ENCODE measurements at regions not wholly inside any gene's neighbourhood (a gene's known extent, or its start where the extent isn't known, plus 50 kb on each side); places are given as distances from the start of the nearest gene placed in this dataset.
"Not testable (repeated sequence)": the region's sequence is repeated elsewhere in the genome, so short reads cannot be mapped to it uniquely, and the experiment has no call there.

DNA sequence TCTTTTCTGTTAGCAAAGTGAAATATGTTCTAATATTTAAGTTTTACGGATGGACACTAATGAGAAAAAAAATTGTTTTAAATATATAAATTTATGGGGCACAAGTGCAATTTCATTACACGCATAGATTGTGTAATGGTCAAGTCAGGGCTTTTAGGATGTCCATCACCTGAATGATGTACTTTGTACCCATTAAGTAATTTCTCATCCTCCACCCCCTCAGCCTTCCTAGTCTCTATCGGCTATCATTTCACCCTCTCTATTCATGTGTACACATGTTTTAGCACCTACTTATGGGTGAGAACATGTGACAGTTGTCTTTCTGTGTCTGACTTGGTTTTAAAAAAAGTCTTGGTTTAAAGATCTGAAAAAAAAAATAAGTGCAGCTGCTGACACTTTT, 616.0 kb downstream of the IQCM start:
- ATAC-seq (no peak), DNase-seq (no peak)
- no peaks in the 10 kb centered on the region for H3K4me1 ChIP-seq
- no peaks in the 10 kb centered on the region for H3K9me3 ChIP-seq
- no peak overlapping the region for H3K27ac ChIP-seq
- TF ChIP-seq, protein P1, sequence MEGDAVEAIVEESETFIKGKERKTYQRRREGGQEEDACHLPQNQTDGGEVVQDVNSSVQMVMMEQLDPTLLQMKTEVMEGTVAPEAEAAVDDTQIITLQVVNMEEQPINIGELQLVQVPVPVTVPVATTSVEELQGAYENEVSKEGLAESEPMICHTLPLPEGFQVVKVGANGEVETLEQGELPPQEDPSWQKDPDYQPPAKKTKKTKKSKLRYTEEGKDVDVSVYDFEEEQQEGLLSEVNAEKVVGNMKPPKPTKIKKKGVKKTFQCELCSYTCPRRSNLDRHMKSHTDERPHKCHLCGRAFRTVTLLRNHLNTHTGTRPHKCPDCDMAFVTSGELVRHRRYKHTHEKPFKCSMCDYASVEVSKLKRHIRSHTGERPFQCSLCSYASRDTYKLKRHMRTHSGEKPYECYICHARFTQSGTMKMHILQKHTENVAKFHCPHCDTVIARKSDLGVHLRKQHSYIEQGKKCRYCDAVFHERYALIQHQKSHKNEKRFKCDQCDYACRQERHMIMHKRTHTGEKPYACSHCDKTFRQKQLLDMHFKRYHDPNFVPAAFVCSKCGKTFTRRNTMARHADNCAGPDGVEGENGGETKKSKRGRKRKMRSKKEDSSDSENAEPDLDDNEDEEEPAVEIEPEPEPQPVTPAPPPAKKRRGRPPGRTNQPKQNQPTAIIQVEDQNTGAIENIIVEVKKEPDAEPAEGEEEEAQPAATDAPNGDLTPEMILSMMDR (IDR thresholded peaks at IDR 0.05): no peak
- no peaks in the 10 kb centered on the region for H3K36me3 ChIP-seq
- H3K4me3 ChIP-seq: no peak overlapping the region
- intact Hi-C loops (cut with DNase I): no loop called here
- no peaks in the 10 kb centered on the region for H3K27me3 ChIP-seq

DNA sequence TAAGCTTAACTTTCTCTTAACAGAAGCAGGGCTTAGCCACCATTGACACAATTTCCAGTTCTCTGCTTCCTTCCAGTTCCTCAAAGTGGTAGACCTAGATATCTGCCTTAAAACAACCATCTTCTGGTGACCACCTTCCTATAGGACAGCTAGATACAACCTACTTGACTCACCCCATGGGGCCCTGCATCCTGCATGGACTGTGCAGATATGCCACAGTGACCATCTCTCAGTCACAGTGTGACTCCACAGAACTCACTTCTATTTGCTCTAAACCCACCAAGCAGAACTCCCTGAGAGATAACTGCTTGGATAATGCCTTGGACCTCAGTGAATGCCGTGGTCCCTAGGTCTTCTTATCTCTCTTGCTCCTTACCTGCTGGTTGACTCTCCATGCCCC, 621.6 kb downstream of the IQCM start:
- no peak overlapping the region for H3K4me3 ChIP-seq
- TF ChIP-seq, protein P1 (IDR thresholded peaks at IDR 0.05): no peak
- no peaks in the 10 kb centered on the region for H3K36me3 ChIP-seq
- ATAC-seq (no peak), DNase-seq (no peak)
- intact Hi-C loops (cut with DNase I): no loop called here
- no peaks in the 10 kb centered on the region for H3K4me1 ChIP-seq
- H3K27ac ChIP-seq: no peak overlapping the region
- no peaks in the 10 kb centered on the region for H3K27me3 ChIP-seq
- no peaks in the 10 kb centered on the region for H3K9me3 ChIP-seq

DNA sequence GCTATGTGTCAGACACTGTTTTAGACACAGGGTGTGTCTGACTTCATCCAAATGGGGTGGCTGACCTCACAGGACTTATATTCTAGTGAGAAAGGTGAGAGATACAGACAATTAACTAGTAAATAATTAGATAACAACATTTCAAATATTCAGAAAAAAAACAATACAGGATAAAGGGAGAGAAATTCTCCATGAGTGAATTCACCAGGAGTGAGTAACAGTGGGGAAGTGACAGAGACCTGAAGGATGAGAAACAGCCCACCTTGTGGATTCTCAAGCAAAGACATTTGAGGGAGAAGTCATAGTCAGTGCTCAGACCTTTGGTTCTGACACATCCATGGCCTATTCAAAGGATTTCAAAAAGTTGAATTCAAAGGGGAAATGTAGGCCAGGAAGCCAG, 627.9 kb downstream of the IQCM start:
- Histone ChIP-seq H3K4me3 (no peak overlapping the region), H3K27me3 (no peaks in the 10 kb centered on the region), H3K9me3 (no peaks in the 10 kb centered on the region), H3K27ac (no peak overlapping the region), H3K36me3 (no peaks in the 10 kb centered on the region), H3K4me1 (no peaks in the 10 kb centered on the region)
- ATAC-seq: no peak
- intact Hi-C loops (cut with DNase I): no loop called here
- TF ChIP-seq, protein P1 (IDR thresholded peaks at IDR 0.05): no peak
- no peak for DNase-seq

DNA sequence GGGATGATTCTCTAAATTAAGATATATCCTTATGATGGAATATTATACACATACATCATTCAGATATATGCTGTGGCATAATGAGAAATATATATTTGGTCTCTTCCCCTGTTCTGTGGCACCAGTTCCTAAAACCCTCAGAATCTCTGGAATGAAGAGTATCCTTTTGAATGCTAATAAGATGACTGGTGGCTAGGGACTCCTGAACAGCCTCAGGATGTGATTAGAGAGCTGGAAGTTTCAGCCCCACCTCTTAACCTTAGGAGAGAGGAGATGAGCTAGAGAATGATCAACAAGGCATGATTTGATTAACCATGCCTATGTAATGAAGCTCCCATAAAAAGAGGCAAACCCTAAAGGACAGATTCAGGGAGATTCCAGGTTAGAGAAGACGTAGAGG, 632.0 kb downstream of the IQCM start:
- TF ChIP-seq, protein P1 (IDR thresholded peaks at IDR 0.05): no peak
- H3K27me3 ChIP-seq: no peaks in the 10 kb centered on the region
- intact Hi-C loops (cut with DNase I): no loop called here

DNA sequence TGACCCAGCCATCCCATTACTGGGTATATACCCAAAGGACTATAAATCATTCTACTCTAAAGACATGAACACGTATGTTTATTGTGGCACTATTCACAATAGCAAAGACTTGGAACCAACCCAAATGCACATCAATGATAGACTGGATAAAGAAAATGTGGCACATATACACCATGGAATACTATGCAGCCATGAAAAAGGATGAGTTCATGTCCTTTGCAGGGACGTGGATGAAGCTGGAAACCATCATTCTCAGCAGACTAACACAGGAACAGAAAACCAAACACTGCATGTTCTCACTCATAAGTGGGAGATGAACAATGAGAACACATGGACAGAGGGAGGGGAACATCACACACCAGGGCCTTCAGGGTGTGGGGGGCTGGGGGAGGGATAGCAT, 634.2 kb downstream of the IQCM start:
- H3K9me3 ChIP-seq; H3K36me3 ChIP-seq; ATAC-seq; H3K27ac ChIP-seq; H3K4me3 ChIP-seq; H3K27me3 ChIP-seq; H3K4me1 ChIP-seq; intact Hi-C loops (cut with DNase I); DNase-seq: not testable (repeated sequence)

More for the DNA sequence above, 632.0 kb downstream of the IQCM start:
- Histone ChIP-seq H3K4me1 (no peaks in the 10 kb centered on the region), H3K4me3 (no peak overlapping the region), H3K27ac (no peak overlapping the region), H3K9me3 (peaks cover 0 to 4% of the 10 kb centered on the region in 2 donors), H3K36me3 (no peaks in the 10 kb centered on the region)
- DNase-seq (no peak), ATAC-seq (no peak)

DNA sequence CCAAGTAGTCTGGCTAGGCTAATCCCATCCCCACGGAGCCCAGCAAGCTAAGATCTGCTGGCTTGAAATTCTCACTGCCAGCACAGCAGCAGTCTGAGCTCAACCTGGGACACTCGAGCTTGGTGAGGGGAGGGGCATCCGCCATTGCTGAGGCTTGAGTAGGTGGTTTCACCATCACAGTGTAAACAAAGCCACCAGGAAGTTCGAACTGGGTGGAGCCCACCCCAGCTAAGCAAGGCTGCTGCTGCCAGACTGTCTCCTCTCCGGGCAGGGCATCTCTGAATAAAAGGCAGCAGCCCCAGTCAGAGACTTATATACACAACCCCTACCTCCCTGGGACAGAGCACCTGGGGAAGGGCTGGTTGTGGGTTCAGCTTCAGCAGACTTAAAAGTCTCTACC, 639.6 kb downstream of the IQCM start:
- H3K36me3 ChIP-seq: no peaks in the 10 kb centered on the region
- H3K27me3 ChIP-seq: no peaks in the 10 kb centered on the region
- peaks cover 0 to 3% of the 10 kb centered on the region in 2 donors for H3K9me3 ChIP-seq
- H3K27ac ChIP-seq: no peak overlapping the region
- TF ChIP-seq, protein P1 (IDR thresholded peaks at IDR 0.05): no peak
- DNase-seq (peak in 3 of 4 donors; percentile 39 to 72 (median 72)), ATAC-seq (peak; percentile 88)
- H3K4me1 ChIP-seq: no peaks in the 10 kb centered on the region
- H3K4me3 ChIP-seq: no peak overlapping the region
- intact Hi-C loops (cut with DNase I): no loop called here
